ENCODE measurements at regions not wholly inside any gene's neighbourhood (a gene's known extent, or its start where the extent isn't known, plus 50 kb on each side); places are given as distances from the start of the nearest gene placed in this dataset.

GRCh38 chr6:40714576-40715564 is 127.7 kb upstream of the LRFN2 start:
- no peak for DNase-seq (ENCODE audit: low read depth)
- in situ Hi-C loops (cut with HindIII; ENCODE audit: low sequenced_read_pairs), result no loop called here
- H3K4me3 ChIP-seq (ENCODE audit: low read depth, low read length), result no peak overlapping the region
- TF ChIP-seq, protein P1, sequence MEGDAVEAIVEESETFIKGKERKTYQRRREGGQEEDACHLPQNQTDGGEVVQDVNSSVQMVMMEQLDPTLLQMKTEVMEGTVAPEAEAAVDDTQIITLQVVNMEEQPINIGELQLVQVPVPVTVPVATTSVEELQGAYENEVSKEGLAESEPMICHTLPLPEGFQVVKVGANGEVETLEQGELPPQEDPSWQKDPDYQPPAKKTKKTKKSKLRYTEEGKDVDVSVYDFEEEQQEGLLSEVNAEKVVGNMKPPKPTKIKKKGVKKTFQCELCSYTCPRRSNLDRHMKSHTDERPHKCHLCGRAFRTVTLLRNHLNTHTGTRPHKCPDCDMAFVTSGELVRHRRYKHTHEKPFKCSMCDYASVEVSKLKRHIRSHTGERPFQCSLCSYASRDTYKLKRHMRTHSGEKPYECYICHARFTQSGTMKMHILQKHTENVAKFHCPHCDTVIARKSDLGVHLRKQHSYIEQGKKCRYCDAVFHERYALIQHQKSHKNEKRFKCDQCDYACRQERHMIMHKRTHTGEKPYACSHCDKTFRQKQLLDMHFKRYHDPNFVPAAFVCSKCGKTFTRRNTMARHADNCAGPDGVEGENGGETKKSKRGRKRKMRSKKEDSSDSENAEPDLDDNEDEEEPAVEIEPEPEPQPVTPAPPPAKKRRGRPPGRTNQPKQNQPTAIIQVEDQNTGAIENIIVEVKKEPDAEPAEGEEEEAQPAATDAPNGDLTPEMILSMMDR (IDR thresholded peaks at IDR 0.05; ENCODE audit: low read depth, low read length, missing control alignments), result no peak

DNA sequence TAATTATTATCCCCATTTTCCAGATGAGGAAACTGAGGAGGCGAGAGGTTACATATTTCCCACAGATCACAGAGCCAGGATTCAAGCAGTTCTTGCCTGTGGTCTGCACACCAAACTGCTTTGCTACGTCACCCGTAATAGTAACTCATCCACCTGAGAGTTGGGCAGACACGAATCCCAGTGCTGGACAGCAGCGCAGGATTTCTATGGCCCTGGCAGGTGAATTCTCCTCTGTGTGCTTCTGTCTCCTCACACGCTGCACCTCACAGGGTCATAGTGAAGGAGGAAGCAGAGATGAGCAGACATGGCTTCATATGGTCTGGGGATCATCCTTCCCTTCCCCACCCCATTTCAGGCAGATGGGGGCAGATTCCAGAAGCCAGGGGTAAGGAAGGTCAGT is 127.0 kb upstream of the LRFN2 start:
- TF ChIP-seq, protein P1 (IDR thresholded peaks at IDR 0.05; ENCODE audit: low read depth, low read length, missing control alignments), result no peak
- no peak overlapping the region for H3K4me3 ChIP-seq (ENCODE audit: low read depth, low read length)
- in situ Hi-C loops (cut with HindIII; ENCODE audit: low sequenced_read_pairs), result no loop called here
- no peak for DNase-seq (ENCODE audit: low read depth)

- no peak for DNase-seq (ENCODE audit: low read depth)
- H3K4me3 ChIP-seq (ENCODE audit: low read depth, low read length), result no peak overlapping the region
- in situ Hi-C loops (cut with HindIII; ENCODE audit: low sequenced_read_pairs), result no loop called here
- TF ChIP-seq, protein P1 (IDR thresholded peaks at IDR 0.05; ENCODE audit: low read depth, low read length, missing control alignments), result no peak
These were observed 126.0 kb upstream of the LRFN2 start for GRCh38 chr6:40713002-40713719.

DNA sequence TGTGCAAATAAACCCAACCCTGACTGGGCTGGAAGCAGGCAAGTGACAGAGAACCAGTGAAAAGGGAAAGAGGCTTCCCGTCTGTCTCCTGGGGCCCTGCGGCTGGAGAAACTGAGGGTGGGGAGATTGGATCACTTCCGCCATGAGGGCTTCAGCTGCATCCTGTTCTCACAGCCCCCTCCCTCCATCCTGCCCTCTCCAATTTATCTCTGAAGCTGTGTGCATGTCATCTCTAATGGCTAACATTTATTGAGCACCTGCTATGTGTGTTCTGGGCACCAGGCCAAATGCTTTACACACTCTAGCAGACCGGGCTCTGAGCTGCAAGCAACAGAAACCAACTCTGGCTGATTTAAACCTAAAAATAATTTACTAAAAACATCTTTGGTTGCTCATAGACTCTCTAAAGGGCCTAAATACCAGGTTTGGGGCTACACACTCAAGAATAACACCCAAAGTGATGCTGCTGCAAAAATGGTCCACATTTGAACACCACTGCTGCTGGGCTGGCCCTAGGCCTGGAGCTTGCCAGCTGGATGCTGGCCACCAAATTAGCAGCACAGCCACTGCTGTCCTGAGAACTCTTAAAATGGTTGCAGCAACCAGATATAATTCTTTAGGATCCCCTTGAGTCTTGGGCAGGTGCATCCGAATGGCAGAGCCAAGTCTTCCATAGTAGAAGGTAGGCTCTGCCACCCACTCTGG is 123.6 kb upstream of the LRFN2 start:
- H3K4me3 ChIP-seq (ENCODE audit: low read depth, low read length), result no peak overlapping the region
- DNase-seq (ENCODE audit: low read depth), result no peak
- TF ChIP-seq, protein P1 (IDR thresholded peaks at IDR 0.05; ENCODE audit: low read depth, low read length, missing control alignments), result no peak
- in situ Hi-C loops (cut with HindIII; ENCODE audit: low sequenced_read_pairs), result no loop called here

DNA sequence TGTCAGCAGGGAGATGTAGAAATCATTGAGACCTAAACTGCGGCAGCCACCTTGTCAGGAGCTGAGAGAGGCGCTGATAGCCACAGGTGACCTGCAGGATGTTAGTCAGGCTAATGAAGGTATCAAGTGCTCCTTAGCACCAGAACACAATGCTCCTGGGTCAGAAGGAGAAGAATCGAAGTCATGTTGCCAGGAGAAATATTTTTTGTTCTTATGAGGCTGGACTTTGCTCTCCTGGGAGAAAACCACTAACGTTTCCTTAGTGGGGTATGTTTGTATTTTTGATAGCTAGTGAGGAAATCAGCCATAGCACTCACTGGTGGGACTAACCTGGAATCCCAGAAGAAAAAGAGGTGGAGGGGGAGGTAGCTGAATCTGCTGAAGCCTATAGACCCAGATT is 120.9 kb upstream of the LRFN2 start:
- DNase-seq (ENCODE audit: low read depth), result no peak
- H3K4me3 ChIP-seq (ENCODE audit: low read depth, low read length), result no peak overlapping the region
- TF ChIP-seq, protein P1 (IDR thresholded peaks at IDR 0.05; ENCODE audit: low read depth, low read length, missing control alignments), result no peak
- in situ Hi-C loops (cut with HindIII; ENCODE audit: low sequenced_read_pairs), result no loop called here

DNA sequence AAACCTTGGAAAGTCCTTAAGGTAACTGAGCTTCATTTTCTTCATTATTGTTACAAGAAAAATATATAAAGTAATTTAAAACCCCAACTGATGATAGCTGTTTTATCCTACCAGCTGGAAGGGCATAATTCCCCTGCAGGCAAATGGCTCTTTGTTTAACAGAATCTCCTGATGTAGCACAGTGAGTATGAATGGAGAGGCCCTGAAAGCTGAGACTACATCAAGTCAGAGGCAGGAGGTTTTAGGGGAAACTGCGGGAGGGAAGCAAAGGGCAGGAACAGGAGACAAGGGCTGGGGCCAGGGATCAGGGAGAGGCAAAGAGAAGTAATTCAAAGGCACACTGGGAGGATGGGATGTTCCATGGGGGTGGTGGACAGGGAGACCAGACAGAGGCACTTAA is 119.0 kb upstream of the LRFN2 start:
- no peak overlapping the region for H3K4me3 ChIP-seq (ENCODE audit: low read depth, low read length)
- TF ChIP-seq, protein P1 (IDR thresholded peaks at IDR 0.05; ENCODE audit: low read depth, low read length, missing control alignments), result no peak
- in situ Hi-C loops (cut with HindIII; ENCODE audit: low sequenced_read_pairs), result no loop called here
- no peak for DNase-seq (ENCODE audit: low read depth)

Data from astrocyte of the cerebellum (primary cell).